Karpas-422 (cell line): ENCODE measurements at regions not wholly inside any gene's neighbourhood (a gene's known extent, or its start where the extent isn't known, plus 50 kb on each side); places are given as distances from the start of the nearest gene placed in this dataset.

Experiments used
- DNase-seq: peaks from one replicate; pipeline ENCODE4 v3.0.0-alpha.2; 2015
- H2AFZ ChIP-seq: fragments of 200-600 bp; sonication (generic); 2 replicates; pipeline ENCODE4 v1.6.1; 2014; ENCODE audit warnings: antibody characterized with exemption, low read length, mixed read lengths
- H3K27ac ChIP-seq: fragments of 200-600 bp; sonication (generic); 2 replicates; pipeline ENCODE4 v1.5.1; 2014; ENCODE audit warnings: mild to moderate bottlenecking, low read length, moderate library complexity
- H3K27me3 ChIP-seq: fragments of 200-600 bp; sonication (generic); 2 replicates; pipeline ENCODE4 v1.6.1; 2014; ENCODE audit warnings: low read length, mixed read lengths
- H3K36me3 ChIP-seq: fragments of 200-600 bp; sonication (generic); 2 replicates; pipeline ENCODE4 v1.6.1; 2014; ENCODE audit warnings: low read length, mixed read lengths; ENCODE audit not compliant: insufficient read depth
- H3K4me1 ChIP-seq: fragments of 200-600 bp; sonication (generic); 2 replicates; pipeline ENCODE4 v1.6.1; 2014; ENCODE audit warnings: mild to moderate bottlenecking, low read length, mixed read lengths
- H3K4me2 ChIP-seq: fragments of 200-600 bp; sonication (generic); 2 replicates; pipeline ENCODE4 v1.6.1; 2014; ENCODE audit warnings: low read length, low read depth, mild to moderate bottlenecking; ENCODE audit not compliant: poor library complexity, severe bottlenecking
- H3K4me3 ChIP-seq: fragments of 200-600 bp; sonication (generic); 2 replicates; pipeline ENCODE4 v1.5.1; 2014; ENCODE audit warnings: mild to moderate bottlenecking, antibody characterized with exemption, low read length, mixed read lengths
- H3K79me2 ChIP-seq: fragments of 200-600 bp; sonication (generic); 2 replicates; pipeline ENCODE4 v1.6.1; 2014; ENCODE audit warnings: mild to moderate bottlenecking, low read length, mixed read lengths
- H3K9ac ChIP-seq: fragments of 200-600 bp; sonication (generic); 2 replicates; pipeline ENCODE4 v1.6.0; 2014; ENCODE audit warnings: low read length
- H3K9me2 ChIP-seq: fragments of 200-600 bp; sonication (generic), shearing (Covaris generic); replicated peaks from 2 replicates; pipeline ENCODE4 v1.6.0; 2014; ENCODE audit warnings: mild to moderate bottlenecking, low read length, moderate library complexity; ENCODE audit not compliant: insufficient read depth
- H3K9me3 ChIP-seq: fragments of 300-700, 200-600 bp; sonication (generic); 2 replicates; pipeline ENCODE4 v1.6.1; 2014; ENCODE audit warnings: low read length, mixed read lengths
- H4K20me1 ChIP-seq: fragments of 200-600 bp; sonication (generic); 2 replicates; pipeline ENCODE4 v1.6.1; 2014; ENCODE audit warnings: mild to moderate bottlenecking, antibody characterized with exemption, low read length, low read depth; ENCODE audit not compliant: insufficient read depth

- H3K36me3 ChIP-seq = no peaks in the 10 kb centered on the region
- H4K20me1 ChIP-seq = no peaks in the 10 kb centered on the region
- no peaks in the 10 kb centered on the region for H3K4me1 ChIP-seq
- no peak overlapping the region for H3K9ac ChIP-seq
- no peaks in the 10 kb centered on the region for H3K9me2 ChIP-seq
- H3K79me2 ChIP-seq = no peaks in the 10 kb centered on the region
- no peak overlapping the region for H3K4me2 ChIP-seq
- H3K9me3 ChIP-seq = peaks cover 72% of the 10 kb centered on the region
- H3K4me3 ChIP-seq = no peak overlapping the region
- no peaks in the 10 kb centered on the region for H3K27me3 ChIP-seq
- H3K27ac ChIP-seq = no peak overlapping the region
- DNase-seq = no peak
- no peak overlapping the region for H2AFZ ChIP-seq
Observed at GRCh38 chr14:48553443-48553842, 878.0 kb upstream of the MDGA2 start.

- H3K79me2 ChIP-seq = no peaks in the 10 kb centered on the region
- H3K27ac ChIP-seq = no peak overlapping the region
- H3K27me3 ChIP-seq = no peaks in the 10 kb centered on the region
- peaks cover 49% of the 10 kb centered on the region for H3K9me3 ChIP-seq
- no peak overlapping the region for H2AFZ ChIP-seq
- DNase-seq = no peak
- no peaks in the 10 kb centered on the region for H4K20me1 ChIP-seq
- H3K4me2 ChIP-seq = no peak overlapping the region
- no peak overlapping the region for H3K9ac ChIP-seq
- no peaks in the 10 kb centered on the region for H3K36me3 ChIP-seq
- no peaks in the 10 kb centered on the region for H3K4me1 ChIP-seq
- no peaks in the 10 kb centered on the region for H3K9me2 ChIP-seq
- H3K4me3 ChIP-seq = no peak overlapping the region
Observed at GRCh38 chr14:48546996-48547395, 871.6 kb upstream of the MDGA2 start.

GRCh38 chr14:48537600-48537999, 862.2 kb upstream of the MDGA2 start:
- no peaks in the 10 kb centered on the region for H4K20me1 ChIP-seq
- no peak overlapping the region for H3K9ac ChIP-seq
- H2AFZ ChIP-seq = no peak overlapping the region
- no peak overlapping the region for H3K27ac ChIP-seq
- H3K36me3 ChIP-seq = no peaks in the 10 kb centered on the region
- H3K4me3 ChIP-seq = no peak overlapping the region
- H3K4me2 ChIP-seq = no peak overlapping the region
- no peaks in the 10 kb centered on the region for H3K79me2 ChIP-seq
- peaks cover 32% of the 10 kb centered on the region for H3K9me3 ChIP-seq
- no peaks in the 10 kb centered on the region for H3K27me3 ChIP-seq
- no peaks in the 10 kb centered on the region for H3K9me2 ChIP-seq
- H3K4me1 ChIP-seq = no peaks in the 10 kb centered on the region
- DNase-seq = no peak

GRCh38 chr14:48536318-48536717, 860.9 kb upstream of the MDGA2 start:
- peaks cover 35% of the 10 kb centered on the region for H3K9me3 ChIP-seq
- H2AFZ ChIP-seq = no peak overlapping the region
- H3K36me3 ChIP-seq = no peaks in the 10 kb centered on the region
- DNase-seq = peak; percentile 54
- no peak overlapping the region for H3K27ac ChIP-seq
- H3K4me3 ChIP-seq = no peak overlapping the region
- H3K27me3 ChIP-seq = no peaks in the 10 kb centered on the region
- no peaks in the 10 kb centered on the region for H4K20me1 ChIP-seq
- no peak overlapping the region for H3K4me2 ChIP-seq
- no peaks in the 10 kb centered on the region for H3K9me2 ChIP-seq
- H3K79me2 ChIP-seq = no peaks in the 10 kb centered on the region
- no peaks in the 10 kb centered on the region for H3K4me1 ChIP-seq
- H3K9ac ChIP-seq = no peak overlapping the region

GRCh38 chr14:48527832-48528231, 852.4 kb upstream of the MDGA2 start:
- H3K27me3 ChIP-seq = no peaks in the 10 kb centered on the region
- H3K4me3 ChIP-seq = no peak overlapping the region
- no peak overlapping the region for H3K4me2 ChIP-seq
- DNase-seq = no peak
- no peaks in the 10 kb centered on the region for H3K4me1 ChIP-seq
- H3K79me2 ChIP-seq = no peaks in the 10 kb centered on the region
- H4K20me1 ChIP-seq = no peaks in the 10 kb centered on the region
- H3K36me3 ChIP-seq = no peaks in the 10 kb centered on the region
- H3K9ac ChIP-seq = no peak overlapping the region
- H3K9me2 ChIP-seq = no peaks in the 10 kb centered on the region
- no peak overlapping the region for H3K27ac ChIP-seq
- H2AFZ ChIP-seq = no peak overlapping the region
- H3K9me3 ChIP-seq = peaks cover 24% of the 10 kb centered on the region

GRCh38 chr14:48526307-48526706, 850.9 kb upstream of the MDGA2 start:
- Histone ChIP-seq H3K9me2 (no peaks in the 10 kb centered on the region), H2AFZ (no peak overlapping the region), H3K9me3 (peaks cover 21% of the 10 kb centered on the region), H3K9ac (no peak overlapping the region), H3K27ac (no peak overlapping the region), H3K4me2 (no peak overlapping the region), H3K79me2 (no peaks in the 10 kb centered on the region), H3K36me3 (no peaks in the 10 kb centered on the region), H3K4me1 (no peaks in the 10 kb centered on the region), H4K20me1 (no peaks in the 10 kb centered on the region), H3K4me3 (no peak overlapping the region), H3K27me3 (no peaks in the 10 kb centered on the region)
- no peak for DNase-seq

GRCh38 chr14:48504921-48505320, 829.5 kb upstream of the MDGA2 start:
- DNase-seq = no peak
- no peaks in the 10 kb centered on the region for H3K9me2 ChIP-seq
- no peaks in the 10 kb centered on the region for H3K79me2 ChIP-seq
- H3K36me3 ChIP-seq = no peaks in the 10 kb centered on the region
- H2AFZ ChIP-seq = no peak overlapping the region
- H3K9ac ChIP-seq = no peak overlapping the region
- no peak overlapping the region for H3K27ac ChIP-seq
- H3K4me2 ChIP-seq = no peak overlapping the region
- H3K4me3 ChIP-seq = no peak overlapping the region
- H3K4me1 ChIP-seq = no peaks in the 10 kb centered on the region
- H4K20me1 ChIP-seq = no peaks in the 10 kb centered on the region
- no peaks in the 10 kb centered on the region for H3K27me3 ChIP-seq
- H3K9me3 ChIP-seq = peaks cover 50% of the 10 kb centered on the region

- no peak overlapping the region for H3K27ac ChIP-seq
- no peaks in the 10 kb centered on the region for H3K4me1 ChIP-seq
- H3K9me2 ChIP-seq = no peaks in the 10 kb centered on the region
- no peaks in the 10 kb centered on the region for H3K79me2 ChIP-seq
- H3K9me3 ChIP-seq = peaks cover 40% of the 10 kb centered on the region
- no peak overlapping the region for H3K9ac ChIP-seq
- no peaks in the 10 kb centered on the region for H3K36me3 ChIP-seq
- no peak overlapping the region for H3K4me2 ChIP-seq
- no peaks in the 10 kb centered on the region for H3K27me3 ChIP-seq
- H3K4me3 ChIP-seq = no peak overlapping the region
- no peaks in the 10 kb centered on the region for H4K20me1 ChIP-seq
- H2AFZ ChIP-seq = no peak overlapping the region
- DNase-seq = no peak
Observed at GRCh38 chr14:48490756-48491155, 815.4 kb upstream of the MDGA2 start.

GRCh38 chr14:48473944-48474343, 798.5 kb upstream of the MDGA2 start:
- Histone ChIP-seq H3K9me3 (peaks cover 27% of the 10 kb centered on the region; the same call in 1 of the 2 replicates), H3K9me2 (no peaks in the 10 kb centered on the region), H3K79me2 (no peaks in the 10 kb centered on the region), H3K9ac (no peak overlapping the region), H3K27ac (no peak overlapping the region), H3K36me3 (no peaks in the 10 kb centered on the region), H3K4me3 (no peak overlapping the region), H3K27me3 (no peaks in the 10 kb centered on the region), H3K4me2 (no peak overlapping the region), H3K4me1 (no peaks in the 10 kb centered on the region), H4K20me1 (no peaks in the 10 kb centered on the region), H2AFZ (no peak overlapping the region)
- DNase-seq = no peak
